DND-41 (cell line): ENCODE measurements at regions not wholly inside any gene's neighbourhood (a gene's known extent, or its start where the extent isn't known, plus 50 kb on each side); places are given as distances from the start of the nearest gene placed in this dataset.

Experiments
- ATAC-seq: fragments of 200-7000 bp; cut with Tn5 transposase; 3 replicates; pipeline ENCODE4 v1.9.1; 2021; ENCODE audit warnings: low read depth; ENCODE audit not compliant: insufficient read depth
- DNase-seq: peaks from one replicate; pipeline ENCODE4 v3.0.0-alpha.2; 2020
- H2AFZ ChIP-seq: 2 replicates; pipeline ENCODE4 v1.6.0; 2012; ENCODE audit warnings: low read depth, low read length
- H3K27ac ChIP-seq: 2 replicates; pipeline ENCODE4 v1.5.1; 2012; ENCODE audit warnings: low read length, inconsistent platforms
- H3K27me3 ChIP-seq: fragments of 200-600 bp; sonication (generic); 2 replicates; pipeline ENCODE4 v1.6.0; 2012; ENCODE audit warnings: low read length, mild to moderate bottlenecking, inconsistent platforms; ENCODE audit not compliant: insufficient read depth, poor library complexity
- H3K36me3 ChIP-seq: 2 replicates; pipeline ENCODE4 v1.5.1; 2012; ENCODE audit warnings: low read length, inconsistent platforms; ENCODE audit not compliant: insufficient read depth
- H3K4me1 ChIP-seq: 2 replicates; pipeline ENCODE4 v1.5.1; 2012; ENCODE audit warnings: mild to moderate bottlenecking, low read length; ENCODE audit not compliant: insufficient read depth
- H3K4me2 ChIP-seq: 2 replicates; pipeline ENCODE4 v1.6.0; 2012; ENCODE audit warnings: mild to moderate bottlenecking, moderate library complexity, low read length, inconsistent platforms; ENCODE audit not compliant: insufficient read depth
- H3K4me3 ChIP-seq, 2 experiments: fragments of 200-600 bp in 1 of 2; shearing (Covaris generic) in 1 of 2; 2 replicates each; pipeline ENCODE4 v1.5.1; 2012 to 2016; ENCODE audit warnings: inconsistent platforms in 2 of 2, low read length in 2 of 2, mild to moderate bottlenecking in 2 of 2, low read depth in 1 of 2, moderate library complexity in 1 of 2
- H3K79me2 ChIP-seq: 2 replicates; pipeline ENCODE4 v1.6.0; 2012; ENCODE audit warnings: low read length, inconsistent platforms; ENCODE audit not compliant: insufficient read depth
- H3K9ac ChIP-seq: 2 replicates; pipeline ENCODE4 v1.6.0; 2012; ENCODE audit warnings: low read depth, mild to moderate bottlenecking, inconsistent platforms, low read length, moderate library complexity
- H3K9me3 ChIP-seq: 2 replicates; pipeline ENCODE4 v1.5.1; 2012; ENCODE audit warnings: low read length, moderate library complexity, mild to moderate bottlenecking, inconsistent platforms; ENCODE audit not compliant: insufficient read depth, severe bottlenecking
- H4K20me1 ChIP-seq: 2 replicates; pipeline ENCODE4 v1.6.0; 2012; ENCODE audit warnings: low read length; ENCODE audit not compliant: insufficient read depth
- CTCF ChIP-seq: IDR thresholded peaks from 2 replicates; pipeline ENCODE4 v1.5.1; 2012; ENCODE audit warnings: borderline replicate concordance, low read length, moderate library complexity, mild to moderate bottlenecking; ENCODE audit not compliant: poor library complexity, severe bottlenecking; ENCODE audit errors: extremely low read depth
- EZH2 ChIP-seq: IDR thresholded peaks from 3 replicates; pipeline ENCODE4 v1.6.1; 2012; ENCODE audit warnings: borderline replicate concordance, low read depth, mild to moderate bottlenecking, moderate library complexity, low read length, inconsistent platforms; ENCODE audit not compliant: severe bottlenecking

GRCh38 chr10:44760513-44760912, 150.6 kb upstream of the TMEM72 start:
- Histone ChIP-seq H3K4me2 (no peak overlapping the region), H3K4me1 (no peaks in the 10 kb centered on the region), H3K36me3 (no peaks in the 10 kb centered on the region), H3K27ac (no peak overlapping the region), H3K27me3 (peaks cover 3% of the 10 kb centered on the region), H3K9ac (no peak overlapping the region), H3K9me3 (no peaks in the 10 kb centered on the region), H4K20me1 (no peaks in the 10 kb centered on the region), H3K4me3 (no peak overlapping the region), H2AFZ (no peak overlapping the region), H3K79me2 (no peaks in the 10 kb centered on the region)
- TF ChIP-seq CTCF (no peak), EZH2 (no peak)
- ATAC-seq (no peak), DNase-seq (no peak)

DNA sequence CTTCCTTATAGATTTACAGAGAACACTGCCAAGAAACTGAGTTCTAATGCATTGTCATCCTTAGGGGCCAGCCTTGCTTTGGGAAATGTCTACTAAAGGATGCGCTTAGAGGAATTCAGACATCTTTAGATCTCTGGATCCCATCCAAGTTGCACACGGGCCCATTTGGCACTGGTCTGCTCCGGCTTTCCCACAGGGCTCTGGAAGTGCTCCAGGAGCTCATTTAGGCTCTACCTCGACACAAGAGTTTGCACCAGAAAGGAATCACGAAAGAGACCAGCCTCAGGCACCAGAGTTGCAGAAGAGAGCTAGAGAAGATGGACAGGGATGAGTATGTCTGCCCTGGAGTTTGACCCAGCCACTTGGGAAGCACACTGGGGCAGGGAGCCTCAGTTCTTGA, 150.1 kb upstream of the TMEM72 start:
- Histone ChIP-seq H3K9me3 (no peaks in the 10 kb centered on the region), H2AFZ (no peak overlapping the region), H3K4me2 (no peak overlapping the region), H3K27ac (no peak overlapping the region), H3K27me3 (peaks cover 3% of the 10 kb centered on the region), H3K36me3 (no peaks in the 10 kb centered on the region), H4K20me1 (no peaks in the 10 kb centered on the region), H3K4me3 (no peak overlapping the region), H3K4me1 (no peaks in the 10 kb centered on the region), H3K79me2 (no peaks in the 10 kb centered on the region), H3K9ac (no peak overlapping the region)
- DNase-seq (no peak), ATAC-seq (no peak)
- TF ChIP-seq CTCF (no peak), EZH2 (no peak)

- ATAC-seq = no peak
- Histone ChIP-seq H2AFZ (no peak overlapping the region), H3K4me3 (no peak overlapping the region), H3K4me1 (no peaks in the 10 kb centered on the region), H3K27me3 (peaks cover 3% of the 10 kb centered on the region), H3K79me2 (no peaks in the 10 kb centered on the region), H3K9me3 (no peaks in the 10 kb centered on the region), H3K36me3 (no peaks in the 10 kb centered on the region), H3K27ac (no peak overlapping the region), H3K9ac (no peak overlapping the region), H4K20me1 (no peaks in the 10 kb centered on the region), H3K4me2 (no peak overlapping the region)
- no peak for TF ChIP-seq EZH2
- no peak for TF ChIP-seq CTCF
- no peak for DNase-seq
Observed at GRCh38 chr10:44763331-44763730, 147.8 kb upstream of the TMEM72 start.

DNA sequence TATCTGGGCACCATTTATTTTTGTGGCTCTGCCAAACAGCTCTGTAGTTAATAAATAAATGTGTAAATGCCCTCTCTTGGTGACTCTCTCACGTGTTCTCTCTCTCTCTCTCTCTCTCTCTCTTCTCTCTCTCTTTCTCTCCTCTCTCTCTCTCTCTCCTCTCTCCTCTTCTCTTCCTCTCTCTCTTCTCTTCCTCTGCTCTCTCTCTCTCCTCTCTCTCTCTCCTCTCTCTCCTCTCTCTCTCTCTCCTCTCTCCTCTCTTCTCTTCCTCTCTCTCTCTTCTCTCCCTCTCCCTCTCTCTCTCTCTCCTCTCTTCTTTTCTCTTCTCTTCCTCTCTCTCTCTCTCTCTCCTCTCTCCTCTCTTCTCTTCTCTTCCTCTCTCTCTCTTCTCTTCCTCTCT, 145.8 kb upstream of the TMEM72 start:
- peaks cover 2% of the 10 kb centered on the region for H3K27me3 ChIP-seq
- ATAC-seq (no peak), DNase-seq (no peak)
- H3K79me2 ChIP-seq = no peaks in the 10 kb centered on the region
- no peaks in the 10 kb centered on the region for H3K36me3 ChIP-seq
- H3K9ac ChIP-seq = no peak overlapping the region
- H3K4me3 ChIP-seq = no peak overlapping the region
- H3K9me3 ChIP-seq = no peaks in the 10 kb centered on the region
- H3K4me2 ChIP-seq = no peak overlapping the region
- H2AFZ ChIP-seq = no peak overlapping the region
- H3K27ac ChIP-seq = no peak overlapping the region
- no peak for TF ChIP-seq EZH2
- no peak for TF ChIP-seq CTCF
- no peaks in the 10 kb centered on the region for H3K4me1 ChIP-seq
- no peaks in the 10 kb centered on the region for H4K20me1 ChIP-seq
